Inflammatory macrophage (primary cell): ENCODE measurements at regions not wholly inside any gene's neighbourhood (a gene's known extent, or its start where the extent isn't known, plus 50 kb on each side); places are given as distances from the start of the nearest gene placed in this dataset.
"Not testable (repeated sequence)": the region's sequence is repeated elsewhere in the genome, so short reads cannot be mapped to it uniquely, and the experiment has no call there.

Experiments used
- DNase-seq, 2 donors: peaks; one replicate each; pipeline ENCODE4 v3.0.0-alpha.2; 2020 to 2022

GRCh38 chr6:167408235-167408869, 83.5 kb downstream of the TTLL2 start:
- no peak for DNase-seq

- no peak for DNase-seq
Measured at GRCh38 chr6:167409079-167409478, 84.2 kb downstream of the TTLL2 start.

GRCh38 chr6:167409694-167410093, 84.8 kb downstream of the TTLL2 start:
- DNase-seq, result no peak

GRCh38 chr6:167410462-167410861, 85.6 kb downstream of the TTLL2 start:
- DNase-seq, result no peak

- DNase-seq, result no peak
Measured at GRCh38 chr6:167412506-167412905, 87.6 kb downstream of the TTLL2 start.

- DNase-seq, result no peak
Measured at GRCh38 chr6:167415441-167415961, 90.6 kb downstream of the TTLL2 start.

- no peak for DNase-seq
Measured at GRCh38 chr6:167416676-167417430, 92.0 kb downstream of the TTLL2 start.

- DNase-seq, result no peak
Measured at GRCh38 chr6:167420177-167420576, 95.3 kb downstream of the TTLL2 start.

- no peak for DNase-seq
Measured at GRCh38 chr6:167420858-167421766, 96.2 kb downstream of the TTLL2 start.

GRCh38 chr6:167421944-167422343, 97.1 kb downstream of the TTLL2 start:
- DNase-seq, result not testable (repeated sequence)

- no peak for DNase-seq
Measured at GRCh38 chr6:167422934-167423333, 98.0 kb downstream of the TTLL2 start.

GRCh38 chr6:167424060-167424673, 99.3 kb downstream of the TTLL2 start:
- no peak for DNase-seq

- no peak for DNase-seq
Measured at GRCh38 chr6:167424700-167425099, 99.8 kb downstream of the TTLL2 start.

- DNase-seq, result no peak
Measured at GRCh38 chr6:167426084-167426483, 101.2 kb downstream of the TTLL2 start.

GRCh38 chr6:167426651-167427050, 101.8 kb downstream of the TTLL2 start:
- no peak for DNase-seq

- no peak for DNase-seq
Measured at GRCh38 chr6:167428664-167429333, 103.9 kb downstream of the TTLL2 start.

GRCh38 chr6:167429353-167429752, 104.5 kb downstream of the TTLL2 start:
- DNase-seq, result no peak

- no peak for DNase-seq
Measured at GRCh38 chr6:167435209-167435728, 110.4 kb downstream of the TTLL2 start.

GRCh38 chr6:167437888-167438484, 113.1 kb downstream of the TTLL2 start:
- DNase-seq, result no peak

GRCh38 chr6:167441715-167442206, 116.9 kb downstream of the TTLL2 start:
- no peak for DNase-seq

- DNase-seq, result no peak
Measured at GRCh38 chr6:167442245-167442644, 117.4 kb downstream of the TTLL2 start.
